HUES64 (cell line): ENCODE measurements at regions not wholly inside any gene's neighbourhood (a gene's known extent, or its start where the extent isn't known, plus 50 kb on each side); places are given as distances from the start of the nearest gene placed in this dataset.

Experiments used
- H3K27ac ChIP-seq: 2 replicates; pipeline ENCODE4 v1.7.0; 2013; ENCODE audit warnings: low read depth, low read length, inconsistent platforms
- H3K27me3 ChIP-seq: 2 replicates; pipeline ENCODE4 v1.6.1; 2013; ENCODE audit warnings: mild to moderate bottlenecking, low read length; ENCODE audit not compliant: insufficient read depth
- H3K36me3 ChIP-seq: 2 replicates; pipeline ENCODE4 v1.6.1; 2013; ENCODE audit warnings: mild to moderate bottlenecking, low read length; ENCODE audit not compliant: insufficient read depth
- H3K4me1 ChIP-seq: 2 replicates; pipeline ENCODE4 v1.6.1; 2013; ENCODE audit warnings: mild to moderate bottlenecking, low read length, moderate library complexity; ENCODE audit not compliant: insufficient read depth
- H3K4me3 ChIP-seq: 2 replicates; pipeline ENCODE4 v1.5.1; 2013; ENCODE audit warnings: mild to moderate bottlenecking, low read length, moderate library complexity
- H3K9ac ChIP-seq: 2 replicates; pipeline ENCODE4 v1.6.1; 2013; ENCODE audit warnings: mild to moderate bottlenecking, low read depth, low read length
- H3K9me3 ChIP-seq: 2 replicates; pipeline ENCODE4 v1.6.1; 2013; ENCODE audit warnings: low read depth, low read length; ENCODE audit not compliant: insufficient read depth
- WGBS: fragments of 150-250, 120-280 bp; methylation state at CpG from one replicate; pipeline ENCODE4 v1.1.7; 2013; ENCODE audit warnings: missing lambda C conversion rate; 5-methylcytosine and 5-hydroxymethylcytosine counted together

DNA sequence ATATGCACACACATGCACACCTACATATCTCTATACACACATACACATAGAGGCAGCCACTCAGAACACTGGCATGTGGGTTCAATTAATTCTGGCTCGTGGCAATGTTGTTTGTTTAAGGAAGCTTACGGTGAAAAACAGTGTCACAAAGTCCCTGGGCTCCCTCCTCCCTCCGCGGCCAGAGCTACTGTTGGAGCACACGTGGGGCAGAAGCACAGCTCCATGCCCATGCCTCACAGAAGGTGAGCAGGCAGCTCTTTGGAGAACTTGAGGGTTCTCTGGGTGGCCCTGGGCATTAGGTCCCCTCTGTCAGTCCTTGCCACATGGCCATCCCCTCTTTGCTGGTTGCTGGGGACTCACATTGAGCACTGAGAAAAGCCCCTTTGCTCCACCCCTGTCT is 107.5 kb downstream of the GADD45G start:
- 90% methylated on average over 5 of the region's 5 CpGs for WGBS
- no peaks in the 10 kb centered on the region for H3K27me3 ChIP-seq
- no peak overlapping the region for H3K9ac ChIP-seq
- no peaks in the 10 kb centered on the region for H3K36me3 ChIP-seq
- no peak overlapping the region for H3K4me3 ChIP-seq
- no peaks in the 10 kb centered on the region for H3K9me3 ChIP-seq
- H3K4me1 ChIP-seq = no peaks in the 10 kb centered on the region
- no peak overlapping the region for H3K27ac ChIP-seq

GRCh38 chr9:89714321-89714720 is 109.5 kb downstream of the GADD45G start:
- H3K4me1 ChIP-seq = no peaks in the 10 kb centered on the region
- H3K9me3 ChIP-seq = no peaks in the 10 kb centered on the region
- WGBS = 94% methylated on average over 5 of the region's 5 CpGs
- H3K4me3 ChIP-seq = no peak overlapping the region
- H3K36me3 ChIP-seq = no peaks in the 10 kb centered on the region
- H3K27ac ChIP-seq = no peak overlapping the region
- no peaks in the 10 kb centered on the region for H3K27me3 ChIP-seq
- H3K9ac ChIP-seq = no peak overlapping the region

DNA sequence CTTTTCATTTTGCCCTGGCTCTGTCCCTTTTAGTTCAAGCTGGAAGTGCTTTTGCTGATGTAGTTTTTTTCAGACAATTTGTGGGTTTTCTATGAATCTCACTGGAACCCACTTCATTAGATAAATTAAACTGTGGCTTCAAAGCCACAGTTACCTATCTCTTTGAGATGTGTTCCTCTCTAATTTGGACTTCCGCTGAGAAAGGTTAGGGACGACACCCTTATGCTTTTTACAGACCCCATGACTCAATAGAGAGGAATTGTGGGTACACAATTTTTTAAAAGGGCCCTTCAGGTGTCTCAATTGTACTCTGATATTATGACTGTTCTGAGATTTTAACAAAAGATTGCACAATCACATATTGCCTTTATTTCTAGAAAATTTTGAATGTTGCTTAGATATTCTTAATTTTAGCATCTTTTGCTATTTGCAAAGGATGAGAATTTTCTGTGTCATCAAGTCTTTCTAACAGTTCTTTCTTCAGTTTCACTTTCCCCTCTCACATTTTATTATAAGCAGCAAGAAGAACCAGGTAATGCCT is 110.6 kb downstream of the GADD45G start:
- Histone ChIP-seq H3K9me3 (no peaks in the 10 kb centered on the region), H3K9ac (no peak overlapping the region), H3K4me1 (no peaks in the 10 kb centered on the region), H3K27ac (no peak overlapping the region), H3K4me3 (no peak overlapping the region), H3K36me3 (no peaks in the 10 kb centered on the region), H3K27me3 (no peaks in the 10 kb centered on the region)
- no CpG with 5 or more reads among the region's 2 CpGs for WGBS

- no peaks in the 10 kb centered on the region for H3K27me3 ChIP-seq
- H3K27ac ChIP-seq = no peak overlapping the region
- H3K36me3 ChIP-seq = no peaks in the 10 kb centered on the region
- H3K4me1 ChIP-seq = no peaks in the 10 kb centered on the region
- no peak overlapping the region for H3K4me3 ChIP-seq
- no peak overlapping the region for H3K9ac ChIP-seq
- 96% methylated on average over 3 of the region's 3 CpGs for WGBS
- no peaks in the 10 kb centered on the region for H3K9me3 ChIP-seq
Measured at GRCh38 chr9:89715881-89716280, 111.1 kb downstream of the GADD45G start.

DNA sequence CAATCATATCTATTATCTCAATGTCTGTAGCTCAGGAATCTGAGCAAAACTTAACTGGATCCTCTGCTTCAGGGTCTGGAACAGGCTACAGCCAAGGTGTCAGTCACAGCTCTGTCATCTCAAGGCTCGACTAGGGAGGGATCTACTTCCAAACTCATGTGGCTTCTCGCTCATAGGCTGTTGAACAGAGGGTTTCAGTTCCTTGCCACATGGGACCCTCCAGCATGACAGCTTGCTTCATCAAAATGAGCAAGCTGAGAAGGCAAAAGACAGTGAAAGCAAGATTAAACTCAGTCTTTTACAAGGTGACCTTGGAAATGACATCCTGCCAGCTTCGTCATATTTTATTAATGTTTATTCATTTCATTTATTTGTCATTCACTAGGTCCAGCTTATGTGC is 111.7 kb downstream of the GADD45G start:
- Histone ChIP-seq H3K9me3 (no peaks in the 10 kb centered on the region), H3K27ac (no peak overlapping the region), H3K27me3 (no peaks in the 10 kb centered on the region), H3K36me3 (no peaks in the 10 kb centered on the region), H3K9ac (no peak overlapping the region), H3K4me3 (no peak overlapping the region), H3K4me1 (no peaks in the 10 kb centered on the region)
- WGBS = over 99% methylated on average over 3 of the region's 3 CpGs

DNA sequence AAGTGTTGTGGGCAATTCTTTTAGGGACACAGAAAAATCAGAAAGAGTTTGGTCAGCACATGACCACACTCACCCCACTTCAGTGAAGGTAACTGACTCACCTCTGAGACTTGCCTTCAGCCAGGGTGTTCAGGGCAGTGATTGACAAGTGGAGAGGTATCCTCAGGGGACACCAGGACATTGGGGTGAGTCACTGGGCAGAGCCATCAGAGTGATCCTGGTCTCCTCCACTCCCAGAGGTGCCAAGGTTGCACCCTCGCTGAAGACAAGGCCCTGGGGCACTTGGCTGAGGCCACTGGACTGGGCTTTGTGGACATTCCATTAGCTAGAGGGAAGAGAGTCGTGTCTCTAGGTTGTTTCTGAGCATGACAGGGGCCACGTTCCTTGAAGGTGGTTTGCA is 113.4 kb downstream of the GADD45G start:
- no peak overlapping the region for H3K27ac ChIP-seq
- H3K9ac ChIP-seq = no peak overlapping the region
- 91% methylated on average over 3 of the region's 3 CpGs for WGBS
- no peaks in the 10 kb centered on the region for H3K36me3 ChIP-seq
- H3K4me1 ChIP-seq = no peaks in the 10 kb centered on the region
- no peak overlapping the region for H3K4me3 ChIP-seq
- no peaks in the 10 kb centered on the region for H3K27me3 ChIP-seq
- no peaks in the 10 kb centered on the region for H3K9me3 ChIP-seq

GRCh38 chr9:89718651-89719050 is 113.8 kb downstream of the GADD45G start:
- no peak overlapping the region for H3K27ac ChIP-seq
- 88% methylated on average over 4 of the region's 4 CpGs for WGBS
- no peak overlapping the region for H3K9ac ChIP-seq
- no peaks in the 10 kb centered on the region for H3K36me3 ChIP-seq
- no peak overlapping the region for H3K4me3 ChIP-seq
- H3K4me1 ChIP-seq = no peaks in the 10 kb centered on the region
- no peaks in the 10 kb centered on the region for H3K9me3 ChIP-seq
- H3K27me3 ChIP-seq = no peaks in the 10 kb centered on the region

DNA sequence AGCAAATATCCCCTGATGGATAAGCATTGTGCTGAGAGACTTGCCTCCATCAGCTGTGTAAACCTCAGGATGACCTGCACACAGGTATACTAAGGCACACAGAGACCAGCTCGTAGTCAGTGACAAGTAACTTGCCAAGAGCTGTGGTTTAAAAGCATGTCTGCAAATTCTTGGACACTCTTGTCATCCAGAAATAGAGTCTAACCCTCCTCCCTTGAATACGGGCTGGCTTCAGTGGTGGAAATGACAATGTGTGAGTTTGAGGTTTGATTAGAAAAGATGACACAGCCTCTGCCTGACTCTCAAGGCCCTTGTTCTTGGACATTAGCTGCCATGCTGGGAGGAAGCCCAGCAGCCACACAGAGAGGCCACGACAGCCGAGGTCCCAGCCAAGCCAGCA is 114.4 kb downstream of the GADD45G start:
- H3K4me1 ChIP-seq = no peaks in the 10 kb centered on the region
- WGBS = 94% methylated on average over 4 of the region's 4 CpGs
- H3K9ac ChIP-seq = no peak overlapping the region
- H3K9me3 ChIP-seq = no peaks in the 10 kb centered on the region
- no peaks in the 10 kb centered on the region for H3K36me3 ChIP-seq
- no peak overlapping the region for H3K27ac ChIP-seq
- H3K27me3 ChIP-seq = no peaks in the 10 kb centered on the region
- H3K4me3 ChIP-seq = no peak overlapping the region

GRCh38 chr9:89720696-89721175 is 115.9 kb downstream of the GADD45G start:
- Histone ChIP-seq H3K4me3 (no peak overlapping the region), H3K27ac (no peak overlapping the region), H3K4me1 (no peaks in the 10 kb centered on the region), H3K9me3 (no peaks in the 10 kb centered on the region), H3K36me3 (no peaks in the 10 kb centered on the region), H3K27me3 (no peaks in the 10 kb centered on the region), H3K9ac (no peak overlapping the region)
- 87% methylated on average over 4 of the region's 4 CpGs for WGBS

DNA sequence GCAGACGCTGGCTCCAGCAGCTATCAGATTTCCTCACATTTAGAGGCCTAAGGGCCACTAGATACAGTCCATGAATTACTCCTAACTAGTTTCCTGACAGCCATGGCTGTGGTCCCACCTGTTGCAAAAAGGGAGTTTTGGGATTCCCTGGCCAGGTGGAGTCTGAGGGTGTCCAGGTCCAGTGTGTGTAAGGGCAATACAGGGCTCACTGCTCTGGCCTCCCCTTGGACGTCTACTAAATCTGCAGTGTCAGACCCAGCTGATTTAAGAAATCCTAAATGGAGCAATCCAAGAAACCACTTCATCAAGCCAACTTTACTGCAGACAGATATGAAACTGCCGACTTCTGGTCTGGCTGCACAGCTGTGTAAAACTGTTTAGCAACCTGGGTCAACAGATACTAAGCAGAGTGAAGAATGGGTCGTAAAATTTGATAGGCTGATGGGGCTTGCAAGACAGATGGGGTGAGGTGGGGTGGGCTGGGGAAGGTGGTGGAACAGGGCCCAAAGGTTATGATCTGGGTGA is 116.4 kb downstream of the GADD45G start:
- H3K27ac ChIP-seq = no peak overlapping the region
- 88% methylated on average over 4 of the region's 4 CpGs for WGBS

DNA sequence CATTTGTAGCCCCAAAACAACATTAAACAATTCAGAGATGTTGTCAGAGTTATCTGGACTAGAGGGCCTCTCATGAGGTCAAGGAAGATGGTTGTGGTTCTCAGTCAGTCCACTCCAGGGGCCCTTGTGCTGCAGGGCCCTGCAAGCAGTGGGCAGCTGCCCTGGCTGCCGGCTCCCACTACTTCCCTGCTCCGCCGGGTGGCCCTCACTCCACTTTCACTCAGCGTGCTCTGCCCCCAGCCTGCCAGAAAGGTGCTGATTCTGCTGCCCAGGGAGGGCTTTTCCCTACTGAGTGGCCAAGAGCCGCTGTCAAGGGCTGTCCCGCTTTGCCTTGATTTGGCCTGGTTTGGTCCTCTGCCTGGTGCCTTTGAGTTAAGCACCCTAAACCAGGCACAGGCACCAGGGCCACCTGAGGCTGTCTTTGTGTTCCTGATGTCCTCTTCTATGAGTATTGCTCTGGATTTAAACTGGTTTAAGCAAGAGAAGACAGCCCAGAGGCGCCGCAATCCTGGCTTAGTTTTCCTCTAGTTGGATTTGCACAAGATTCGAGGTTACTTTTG is 117.2 kb downstream of the GADD45G start:
- Histone ChIP-seq H3K27me3 (no peaks in the 10 kb centered on the region), H3K36me3 (no peaks in the 10 kb centered on the region), H3K4me3 (no peak overlapping the region), H3K27ac (no peak overlapping the region), H3K9me3 (no peaks in the 10 kb centered on the region), H3K9ac (no peak overlapping the region), H3K4me1 (no peaks in the 10 kb centered on the region)
- 90% methylated on average over 9 of the region's 9 CpGs for WGBS

More for the DNA sequence above, 116.4 kb downstream of the GADD45G start:
- Histone ChIP-seq H3K36me3 (no peaks in the 10 kb centered on the region), H3K9me3 (no peaks in the 10 kb centered on the region), H3K4me3 (no peak overlapping the region), H3K9ac (no peak overlapping the region), H3K4me1 (no peaks in the 10 kb centered on the region), H3K27me3 (no peaks in the 10 kb centered on the region)

DNA sequence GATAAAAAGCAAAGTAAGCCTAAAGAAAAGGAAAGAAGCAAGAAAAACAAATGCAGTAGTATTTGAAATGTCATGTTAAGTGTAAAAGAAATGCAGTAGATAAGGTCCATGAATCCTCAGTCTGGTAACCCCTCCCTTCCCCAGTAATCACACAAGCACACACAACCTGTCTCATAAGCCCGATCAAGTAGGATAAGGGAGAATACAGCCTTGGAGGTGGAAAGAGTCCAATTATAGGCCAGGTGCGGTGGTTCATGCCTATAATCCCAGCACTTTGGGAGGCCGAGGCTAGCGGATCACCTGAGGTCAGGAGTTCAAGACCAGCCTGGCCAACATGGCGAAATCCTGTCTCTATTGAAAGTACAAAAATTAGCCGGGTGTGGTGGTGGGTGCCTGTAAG is 117.9 kb downstream of the GADD45G start:
- Histone ChIP-seq H3K27ac (no peak overlapping the region), H3K9ac (no peak overlapping the region), H3K9me3 (no peaks in the 10 kb centered on the region), H3K36me3 (no peaks in the 10 kb centered on the region), H3K4me3 (no peak overlapping the region), H3K27me3 (no peaks in the 10 kb centered on the region), H3K4me1 (no peaks in the 10 kb centered on the region)
- 96% methylated on average over 6 of the region's 6 CpGs for WGBS
